Right lobe of liver (tissue), 6 donors: ENCODE measurements at regions not wholly inside any gene's neighbourhood (a gene's known extent, or its start where the extent isn't known, plus 50 kb on each side); places are given as distances from the start of the nearest gene placed in this dataset.

Source experiments
- ATAC-seq, 4 donors: fragments of 200-7000 bp; cut with Tn5 transposase; one replicate each; pipeline ENCODE4 v1.9.1; 2020; ENCODE audit warnings: mild to moderate bottlenecking in 4 of 4, moderate library complexity in 4 of 4
- DNase-seq, 3 donors: peaks; one replicate each; pipeline ENCODE4 v3.0.0-alpha.2; 2020
- H3K27ac ChIP-seq, 3 donors: fragments of 200-600 bp; one replicate each; pipeline ENCODE4 v1.8.0; 2022
- H3K27me3 ChIP-seq, 2 donors: fragments of 200-600 bp; one replicate each; pipeline ENCODE4 v1.8.0; 2022
- H3K36me3 ChIP-seq, 4 donors: fragments of 200-600 bp; sonication (generic) in 1 of 4; one replicate each; pipeline versions ENCODE4 v1.5.1 to v1.8.0; 2017 to 2022; ENCODE audit warnings: control low read depth in 1 of 4
- H3K4me1 ChIP-seq, 4 donors: fragments of 200-600 bp; sonication (generic) in 1 of 4; one replicate each; pipeline versions ENCODE4 v1.5.1 to v1.8.0; 2017 to 2022; ENCODE audit warnings: control low read depth in 1 of 4
- H3K4me3 ChIP-seq, 3 donors: fragments of 200-600 bp; one replicate each; pipeline ENCODE4 v1.8.0; 2022
- H3K9me3 ChIP-seq, 4 donors: fragments of 200-600 bp; sonication (generic) in 1 of 4; one replicate each; pipeline versions ENCODE4 v1.5.1 to v1.8.0; 2017 to 2022; ENCODE audit warnings: control low read depth in 1 of 4
- POLR2A ChIP-seq: fragments of 450-650 bp; IDR thresholded peaks from one replicate; pipeline ENCODE4 v1.6.1; 2017; ENCODE audit warnings: antibody characterized with exemption, mild to moderate bottlenecking
- WGBS: methylation state at CpG from one replicate; pipeline ENCODE4 v1.1.6; 2018; ENCODE audit warnings: low coverage, low lambda C conversion rate; ENCODE audit not compliant: insufficient coverage; ENCODE audit errors: missing lambda C conversion rate; 5-methylcytosine and 5-hydroxymethylcytosine counted together
- intact Hi-C, 2 donors: fragments of 100-400 bp; cut with DNase I; formaldehyde crosslinking; loops; one replicate each; pipeline versions ENCODE4 v1.11.2 to v1.14.1; 2022
- TF ChIP-seq, protein P1 (sequence below), 4 donors: fragments of 200-600 bp in 3 of 4; fragments of 450-650 bp in 1 of 4; IDR thresholded peaks; one replicate each; pipeline versions ENCODE4 v1.5.1 to v1.8.0; 2016 to 2022; ENCODE audit warnings: antibody characterized with exemption in 4 of 4, mild to moderate bottlenecking in 2 of 4
- donor health status: DM: no; HTN: yes; CAD: no.
- donor health status: DM: no; HTN: no; CAD: no.
- donor health status: DM: no; HTN: no; CAD: no.
- donor health status: DM: no; HTN: yes; CAD: no.
- donor health status: DM: no; HTN: yes; CAD: no.

DNA sequence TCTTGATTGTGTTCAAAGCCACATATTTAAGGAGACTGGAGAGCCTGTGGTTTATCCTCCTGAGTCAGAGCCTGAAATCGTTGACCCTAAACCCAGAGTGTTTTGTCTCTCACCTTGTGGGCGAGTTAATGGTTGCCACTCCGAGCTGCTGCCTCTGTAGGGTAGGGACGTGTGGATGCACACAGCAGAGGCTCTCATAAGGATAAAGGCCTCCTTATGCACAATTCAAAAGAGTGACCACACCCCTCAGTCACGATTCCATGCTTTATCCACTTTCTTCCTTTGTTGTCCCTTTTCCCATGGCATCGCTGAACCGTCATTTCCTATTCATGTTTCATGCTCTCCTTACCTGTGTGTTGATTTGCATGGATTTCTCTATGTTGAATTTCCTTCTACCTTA is 805.0 kb upstream of the RBFOX1 start:
- Histone ChIP-seq H3K9me3 (no peaks in the 10 kb centered on the region), H3K27ac (no peak overlapping the region), H3K4me3 (no peak overlapping the region), H3K36me3 (no peaks in the 10 kb centered on the region), H3K4me1 (no peaks in the 10 kb centered on the region), H3K27me3 (no peaks in the 10 kb centered on the region)
- 38% methylated on average over 7 of the region's 7 CpGs for WGBS
- intact Hi-C loops: no loop called here
- ATAC-seq (no peak), DNase-seq (no peak)
- TF ChIP-seq, protein P1, sequence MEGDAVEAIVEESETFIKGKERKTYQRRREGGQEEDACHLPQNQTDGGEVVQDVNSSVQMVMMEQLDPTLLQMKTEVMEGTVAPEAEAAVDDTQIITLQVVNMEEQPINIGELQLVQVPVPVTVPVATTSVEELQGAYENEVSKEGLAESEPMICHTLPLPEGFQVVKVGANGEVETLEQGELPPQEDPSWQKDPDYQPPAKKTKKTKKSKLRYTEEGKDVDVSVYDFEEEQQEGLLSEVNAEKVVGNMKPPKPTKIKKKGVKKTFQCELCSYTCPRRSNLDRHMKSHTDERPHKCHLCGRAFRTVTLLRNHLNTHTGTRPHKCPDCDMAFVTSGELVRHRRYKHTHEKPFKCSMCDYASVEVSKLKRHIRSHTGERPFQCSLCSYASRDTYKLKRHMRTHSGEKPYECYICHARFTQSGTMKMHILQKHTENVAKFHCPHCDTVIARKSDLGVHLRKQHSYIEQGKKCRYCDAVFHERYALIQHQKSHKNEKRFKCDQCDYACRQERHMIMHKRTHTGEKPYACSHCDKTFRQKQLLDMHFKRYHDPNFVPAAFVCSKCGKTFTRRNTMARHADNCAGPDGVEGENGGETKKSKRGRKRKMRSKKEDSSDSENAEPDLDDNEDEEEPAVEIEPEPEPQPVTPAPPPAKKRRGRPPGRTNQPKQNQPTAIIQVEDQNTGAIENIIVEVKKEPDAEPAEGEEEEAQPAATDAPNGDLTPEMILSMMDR (IDR thresholded peaks at IDR 0.05): no peak
- TF ChIP-seq POLR2A: no peak

DNA sequence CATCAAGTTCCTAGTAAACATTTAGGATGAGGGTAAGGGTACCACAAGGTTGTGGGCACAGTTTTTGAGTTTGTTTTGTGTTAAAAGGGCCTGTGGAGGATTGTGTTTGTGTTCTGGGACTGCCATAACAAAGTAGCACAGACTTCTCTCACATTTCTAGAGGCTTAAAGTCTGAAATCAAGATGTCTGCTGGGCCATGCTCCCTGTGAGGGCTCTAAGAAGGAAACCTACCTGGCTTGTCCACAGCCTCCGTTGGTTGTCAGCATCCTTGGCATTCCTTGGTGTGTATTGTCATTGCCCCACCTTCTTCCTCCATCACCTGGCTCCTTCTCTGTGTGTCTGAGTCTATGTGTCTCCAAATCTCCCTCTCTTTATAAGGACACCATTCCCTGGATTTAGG is 808.1 kb upstream of the RBFOX1 start:
- ATAC-seq (no peak), DNase-seq (no peak)
- no peak overlapping the region for H3K27ac ChIP-seq
- intact Hi-C loops: no loop called here
- no peak overlapping the region for H3K4me3 ChIP-seq
- no peaks in the 10 kb centered on the region for H3K27me3 ChIP-seq
- WGBS: 33% methylated on average over 1 of the region's 1 CpG
- TF ChIP-seq, protein P1 (IDR thresholded peaks at IDR 0.05): no peak
- no peak for TF ChIP-seq POLR2A
- no peaks in the 10 kb centered on the region for H3K36me3 ChIP-seq
- H3K9me3 ChIP-seq: no peaks in the 10 kb centered on the region
- no peaks in the 10 kb centered on the region for H3K4me1 ChIP-seq

DNA sequence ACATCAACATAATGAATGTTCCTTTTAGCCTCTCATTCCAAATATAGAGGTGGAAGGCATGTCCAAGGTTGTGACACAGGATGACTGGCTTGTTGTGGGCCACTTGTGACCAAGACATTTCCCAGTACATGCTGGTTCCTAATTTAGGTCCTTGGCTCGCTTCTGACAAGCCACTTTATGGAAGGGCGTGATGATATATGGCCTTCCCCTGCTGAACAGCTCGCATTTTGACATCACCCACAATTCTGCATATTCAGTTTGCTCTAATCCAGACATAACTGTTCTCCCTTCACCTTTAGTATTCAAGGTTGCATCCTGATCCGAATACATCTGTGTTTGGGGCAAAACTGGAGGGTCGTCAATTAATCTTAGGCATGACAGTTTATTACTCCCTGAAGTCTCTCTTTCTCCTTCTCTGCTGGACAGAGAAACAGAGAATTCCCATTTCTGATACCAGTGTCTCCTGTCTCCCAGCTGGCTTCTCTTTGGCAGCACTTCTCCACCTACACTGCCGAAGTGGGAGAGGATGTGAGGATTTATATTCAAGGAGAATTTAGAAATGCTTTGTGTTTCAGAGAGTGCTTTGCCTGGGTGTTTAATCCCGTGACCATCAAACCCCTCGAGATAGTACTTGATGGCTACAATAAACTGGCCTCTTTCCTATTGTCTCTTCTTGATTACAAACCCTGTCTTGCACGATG is 815.5 kb upstream of the RBFOX1 start:
- ATAC-seq: no peak
- no peaks in the 10 kb centered on the region for H3K4me1 ChIP-seq
- intact Hi-C loops: no loop called here
- TF ChIP-seq, protein P1 (IDR thresholded peaks at IDR 0.05): no peak
- no peak for TF ChIP-seq POLR2A
- H3K27me3 ChIP-seq: no peaks in the 10 kb centered on the region
- H3K9me3 ChIP-seq: no peaks in the 10 kb centered on the region
- H3K27ac ChIP-seq: no peak overlapping the region
- no peaks in the 10 kb centered on the region for H3K36me3 ChIP-seq
- no peak overlapping the region for H3K4me3 ChIP-seq
- DNase-seq: no peak
- 32% methylated on average over 9 of the region's 9 CpGs for WGBS

DNA sequence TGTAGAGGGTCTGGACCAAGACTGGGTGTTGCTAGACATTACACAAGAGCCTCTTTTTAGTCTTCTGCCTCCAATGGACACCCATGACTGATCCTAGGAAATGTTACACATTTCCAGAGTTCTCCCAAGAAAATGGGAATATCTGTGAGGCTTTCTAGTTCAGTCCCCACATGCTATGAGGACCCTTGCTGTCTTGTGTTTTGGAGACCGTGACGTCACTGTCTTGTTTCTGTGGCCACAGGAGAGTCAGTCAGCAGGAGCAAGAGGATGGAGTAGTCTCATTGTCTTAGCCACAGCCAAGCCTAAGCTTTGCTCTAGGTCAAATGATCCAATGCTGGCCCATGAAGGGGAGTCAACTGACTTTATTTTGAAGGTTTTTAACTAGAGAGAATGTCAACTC is 820.1 kb upstream of the RBFOX1 start:
- no peak for ATAC-seq
- TF ChIP-seq POLR2A: no peak
- TF ChIP-seq, protein P1 (IDR thresholded peaks at IDR 0.05): no peak
- intact Hi-C loops: no loop called here
- DNase-seq: no peak
- Histone ChIP-seq H3K9me3 (no peaks in the 10 kb centered on the region), H3K4me3 (no peak overlapping the region), H3K4me1 (no peaks in the 10 kb centered on the region), H3K27ac (no peak overlapping the region), H3K27me3 (no peaks in the 10 kb centered on the region), H3K36me3 (no peaks in the 10 kb centered on the region)
- 0% methylated on average over 2 of the region's 2 CpGs for WGBS

DNA sequence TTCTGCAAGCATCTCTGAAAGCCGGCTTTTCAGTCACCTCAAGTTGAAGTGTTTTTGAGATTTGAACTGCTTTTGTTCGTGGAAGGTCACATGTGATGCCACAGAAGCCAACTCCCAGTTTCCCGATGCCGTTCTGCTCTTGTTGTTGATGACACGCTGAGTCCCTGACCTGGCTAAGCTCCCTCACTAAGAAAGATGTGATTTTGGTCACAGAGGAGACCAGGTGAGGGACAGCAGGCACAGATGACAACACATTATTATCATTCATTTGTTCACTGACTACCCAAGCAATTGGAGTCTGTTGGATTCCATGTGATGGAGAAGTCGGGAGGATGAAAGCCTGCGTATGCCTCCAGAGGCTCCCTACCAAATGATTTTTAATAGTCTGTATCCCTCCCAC is 822.4 kb upstream of the RBFOX1 start:
- intact Hi-C loops: no loop called here
- H3K36me3 ChIP-seq: no peaks in the 10 kb centered on the region
- 61% methylated on average over 6 of the region's 7 CpGs for WGBS
- TF ChIP-seq POLR2A: no peak
- TF ChIP-seq, protein P1 (IDR thresholded peaks at IDR 0.05): no peak
- no peaks in the 10 kb centered on the region for H3K4me1 ChIP-seq
- no peaks in the 10 kb centered on the region for H3K9me3 ChIP-seq
- no peak for ATAC-seq
- DNase-seq: no peak
- H3K27ac ChIP-seq: no peak overlapping the region
- H3K4me3 ChIP-seq: no peak overlapping the region
- H3K27me3 ChIP-seq: no peaks in the 10 kb centered on the region
